ENCODE measurements at regions not wholly inside any gene's neighbourhood (a gene's known extent, or its start where the extent isn't known, plus 50 kb on each side); places are given as distances from the start of the nearest gene placed in this dataset.

DNA sequence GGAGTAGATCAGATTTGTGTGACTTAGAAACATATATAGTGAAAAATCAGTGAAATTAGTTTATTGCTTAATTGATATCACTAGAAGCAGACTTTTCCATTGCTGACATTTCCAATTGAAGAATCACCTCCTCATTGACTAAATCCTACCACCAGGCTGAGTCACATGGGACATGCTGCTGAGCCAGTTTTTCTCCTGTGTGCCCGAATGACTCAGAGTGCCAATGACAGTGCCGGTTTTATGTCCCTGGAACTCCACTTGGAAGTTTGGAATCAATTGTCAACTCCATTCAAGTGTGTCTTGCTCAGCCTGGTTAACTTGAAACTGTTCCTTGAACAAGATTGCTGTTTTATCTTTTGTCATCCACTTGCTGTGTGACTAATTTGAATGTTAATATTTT is 316.1 kb upstream of the PRDM1 start:
- in situ Hi-C loops (cut with HindIII; ENCODE audit: low pct_ligation_motif_present, low pct_unique_long_range_greater_than_20kb, low sequenced_read_pairs), result no loop called here
- no peak for DNase-seq

DNA sequence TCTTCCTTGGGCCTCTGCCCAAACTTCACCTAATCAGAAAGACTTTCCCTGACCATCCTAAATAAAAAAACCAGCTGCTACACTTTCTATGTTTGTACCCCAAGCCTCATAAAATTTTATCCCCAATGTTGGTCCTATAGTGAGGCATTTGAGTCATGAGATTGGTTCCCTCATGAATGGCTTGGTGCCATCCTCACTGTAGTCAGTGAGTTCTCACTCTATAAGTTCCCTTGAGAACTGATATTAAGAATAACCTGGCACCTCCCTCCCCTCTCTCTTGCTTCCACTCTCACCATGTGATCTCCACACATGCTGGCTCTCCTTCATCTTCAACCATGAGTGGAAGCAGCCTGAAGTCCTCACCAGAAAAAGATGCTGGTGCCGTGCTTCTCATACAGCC is 316.9 kb upstream of the PRDM1 start:
- in situ Hi-C loops (cut with HindIII; ENCODE audit: low pct_ligation_motif_present, low pct_unique_long_range_greater_than_20kb, low sequenced_read_pairs), result no loop called here
- no peak for DNase-seq

DNA sequence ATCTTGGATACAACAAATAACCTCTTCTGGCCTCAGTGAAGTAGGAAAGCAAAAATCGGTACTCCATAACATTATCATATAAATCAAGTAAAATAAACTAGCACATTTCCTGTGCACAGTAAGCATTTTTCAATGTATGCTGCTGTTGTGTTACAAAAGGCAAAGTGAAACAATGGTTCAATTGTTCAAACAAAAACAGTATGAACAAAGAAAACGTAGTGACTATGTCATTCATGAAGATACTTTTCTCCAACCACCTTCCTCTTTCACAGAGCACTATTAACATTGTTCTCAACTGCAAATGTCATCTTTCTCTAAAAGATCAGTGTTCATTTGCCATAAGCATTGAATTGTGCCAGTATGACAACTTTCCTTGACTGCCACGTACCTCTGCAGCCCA is 318.6 kb upstream of the PRDM1 start:
- in situ Hi-C loops (cut with HindIII; ENCODE audit: low pct_ligation_motif_present, low pct_unique_long_range_greater_than_20kb, low sequenced_read_pairs), result no loop called here
- no peak for DNase-seq

DNA sequence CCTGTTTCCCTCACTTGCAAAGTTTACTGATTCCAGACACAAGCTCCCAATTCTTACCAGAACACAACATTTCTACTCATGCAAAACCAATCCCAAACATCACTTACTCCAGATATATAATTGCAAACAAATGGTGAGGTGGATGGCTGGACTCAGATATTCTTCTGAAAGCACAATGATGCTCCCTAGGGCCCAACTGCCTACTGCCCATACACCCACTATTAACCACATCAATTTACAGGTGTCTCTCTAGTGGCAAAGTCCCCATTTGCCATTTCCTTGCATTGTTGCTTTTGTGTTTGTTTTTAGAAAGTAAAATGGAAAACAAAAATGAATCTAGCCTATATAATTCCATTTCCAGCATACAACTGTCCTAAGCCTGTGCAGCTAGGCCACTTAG is 320.9 kb upstream of the PRDM1 start:
- in situ Hi-C loops (cut with HindIII; ENCODE audit: low pct_ligation_motif_present, low pct_unique_long_range_greater_than_20kb, low sequenced_read_pairs), result no loop called here
- no peak for DNase-seq

DNA sequence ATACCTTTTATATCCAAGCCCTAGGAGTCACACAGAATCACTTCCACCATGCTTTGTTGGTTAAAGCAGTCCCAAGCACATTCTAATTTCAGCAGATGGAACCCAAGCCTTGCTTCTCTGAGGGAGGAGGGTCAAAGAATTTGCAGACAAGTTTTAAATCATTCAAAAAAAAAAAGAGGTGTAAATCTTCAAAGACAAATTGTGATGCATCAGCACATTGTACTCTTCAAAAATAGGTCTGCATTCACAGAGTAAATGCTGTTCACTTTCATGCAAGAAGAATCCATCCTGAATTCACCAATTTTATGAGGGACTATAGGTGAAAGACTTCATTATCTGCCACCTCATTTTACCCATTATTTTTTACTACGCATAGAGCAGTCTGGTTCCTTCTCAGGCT is 321.8 kb upstream of the PRDM1 start:
- in situ Hi-C loops (cut with HindIII; ENCODE audit: low pct_ligation_motif_present, low pct_unique_long_range_greater_than_20kb, low sequenced_read_pairs), result no loop called here
- DNase-seq, result no peak

DNA sequence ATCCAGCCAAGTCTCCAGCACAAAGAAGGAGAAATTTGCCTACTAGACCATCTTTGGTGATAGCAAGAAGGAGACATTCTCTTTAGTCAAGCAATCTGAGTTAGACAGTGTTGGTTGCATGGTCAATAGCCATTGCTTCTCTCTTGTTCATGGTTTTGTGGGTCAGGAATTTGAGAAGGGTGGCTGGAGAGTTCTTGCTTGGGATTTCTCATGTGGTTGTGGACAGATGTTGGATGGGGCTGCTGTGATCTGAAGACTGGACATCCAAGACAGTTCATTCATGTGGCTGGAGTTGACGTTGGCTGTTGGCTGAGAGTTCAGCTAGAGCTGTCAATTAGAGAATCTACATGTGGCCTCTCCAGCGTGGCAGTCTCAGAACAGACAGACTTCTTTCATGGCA is 322.3 kb upstream of the PRDM1 start:
- in situ Hi-C loops (cut with HindIII; ENCODE audit: low pct_ligation_motif_present, low pct_unique_long_range_greater_than_20kb, low sequenced_read_pairs), result no loop called here
- no peak for DNase-seq

DNA sequence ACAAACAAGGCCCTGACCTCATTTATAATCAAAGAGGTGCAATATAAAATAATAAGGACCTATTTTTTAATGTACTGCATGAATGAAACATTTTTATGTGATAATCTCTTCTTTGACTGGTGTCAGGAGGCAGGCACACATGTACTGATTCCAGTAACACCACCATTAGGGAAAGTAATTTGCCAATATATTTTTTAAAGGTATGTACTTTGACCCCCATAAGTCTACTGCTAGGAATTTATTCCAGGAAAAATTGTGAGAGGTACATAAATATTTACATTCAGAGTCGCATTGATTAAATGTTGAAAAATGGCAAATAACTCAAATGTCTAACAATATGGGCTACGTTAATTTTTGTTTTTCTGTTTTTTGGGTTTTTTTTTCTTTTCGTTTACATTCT is 325.4 kb upstream of the PRDM1 start:
- DNase-seq, result no peak

DNA sequence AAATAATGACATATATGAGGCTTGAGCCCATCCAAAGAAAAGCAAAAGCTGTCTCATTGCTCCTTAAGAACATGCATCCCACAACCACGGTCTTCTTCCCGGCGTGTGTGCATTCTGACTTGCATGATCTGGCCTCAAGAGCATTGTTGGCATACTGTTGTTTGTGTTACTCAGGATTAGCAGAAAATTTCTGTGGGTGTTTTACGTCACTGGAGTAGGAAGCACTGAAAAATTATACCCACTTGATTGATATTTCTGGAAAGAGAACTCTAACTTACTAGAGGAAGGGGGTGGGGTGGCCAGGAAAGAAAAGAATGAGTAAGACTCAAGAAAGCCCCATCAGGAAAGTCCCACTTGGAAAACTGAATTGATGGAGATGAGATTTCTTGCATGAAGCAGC is 326.2 kb upstream of the PRDM1 start:
- DNase-seq, result no peak
- in situ Hi-C loops (cut with HindIII; ENCODE audit: low pct_ligation_motif_present, low pct_unique_long_range_greater_than_20kb, low sequenced_read_pairs), result no loop called here

More for the DNA sequence above, 325.4 kb upstream of the PRDM1 start:
- in situ Hi-C loops (cut with HindIII; ENCODE audit: low pct_ligation_motif_present, low pct_unique_long_range_greater_than_20kb, low sequenced_read_pairs), result no loop called here

DNA sequence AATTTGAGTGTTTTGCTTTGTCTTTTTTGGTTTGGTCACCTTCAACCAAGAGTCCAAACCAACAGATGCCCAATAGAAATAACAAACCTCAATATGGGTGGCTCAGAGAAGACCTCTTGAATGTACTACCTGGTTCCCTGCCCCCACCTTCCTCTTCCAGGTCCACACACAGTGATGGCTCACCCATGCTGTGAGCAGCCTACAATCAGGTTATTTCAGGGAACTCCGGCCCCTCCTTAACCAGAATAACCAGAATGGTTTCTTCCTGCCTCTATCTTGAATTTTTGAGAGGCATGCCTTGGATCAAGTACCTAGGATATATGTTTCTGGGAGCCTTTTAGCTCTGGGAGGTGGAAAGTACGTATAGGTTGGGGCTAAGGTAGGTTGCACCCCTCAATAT is 327.1 kb upstream of the PRDM1 start:
- no peak for DNase-seq
- in situ Hi-C loops (cut with HindIII; ENCODE audit: low pct_ligation_motif_present, low pct_unique_long_range_greater_than_20kb, low sequenced_read_pairs), result no loop called here

DNA sequence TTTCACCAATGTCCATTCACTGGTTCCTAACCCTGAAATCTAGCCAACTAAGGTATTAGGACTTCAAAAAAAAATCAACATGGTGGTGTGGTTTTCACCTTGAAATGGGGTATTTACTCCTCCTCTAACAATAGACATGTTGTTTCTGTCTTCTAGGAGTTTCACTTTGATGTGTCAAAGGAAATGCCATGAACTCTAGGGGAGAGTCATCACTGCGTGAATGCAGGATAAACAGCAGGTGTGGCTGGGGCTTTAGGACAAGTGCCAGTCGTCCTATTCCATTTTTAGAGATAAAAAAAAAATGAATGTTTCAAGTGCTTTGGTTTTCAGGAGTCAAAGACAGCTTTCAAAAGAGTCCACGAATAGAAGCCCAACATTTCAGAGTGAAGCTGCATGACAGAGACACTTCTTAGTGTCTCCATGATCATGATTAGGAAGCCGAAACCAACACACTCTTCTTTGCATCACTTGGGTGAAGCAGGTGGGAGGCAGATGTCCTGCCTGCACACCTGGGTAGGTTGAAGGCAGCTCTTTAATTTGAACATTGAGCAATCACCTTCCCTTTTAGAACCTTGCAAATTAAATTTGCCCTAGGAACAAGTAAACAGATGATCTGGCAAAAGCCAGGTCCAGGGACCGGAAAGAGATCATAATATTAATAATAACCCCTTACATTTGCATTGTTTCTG is 328.5 kb upstream of the PRDM1 start:
- in situ Hi-C loops (cut with HindIII; ENCODE audit: low pct_ligation_motif_present, low pct_unique_long_range_greater_than_20kb, low sequenced_read_pairs), result no loop called here

DNA sequence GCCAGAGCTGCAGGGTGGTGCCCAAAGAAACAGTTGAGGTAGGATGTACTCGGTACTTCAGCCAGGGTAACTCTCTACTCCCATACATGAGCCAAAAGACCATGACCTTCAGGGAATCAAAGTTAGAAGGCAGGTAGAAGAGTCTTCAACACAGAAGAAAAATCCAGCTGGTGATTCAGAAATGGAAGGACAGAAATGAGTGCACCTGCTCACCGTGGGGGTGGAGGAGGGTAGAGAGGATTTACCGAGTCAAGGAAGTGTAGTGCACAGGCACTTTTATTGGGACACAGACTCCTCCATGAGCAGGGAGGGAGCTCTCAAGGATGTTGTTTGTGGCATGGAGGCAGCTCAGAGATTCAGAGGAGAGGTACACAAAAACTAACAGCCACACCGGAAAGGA is 330.3 kb upstream of the PRDM1 start:
- DNase-seq, result no peak
- in situ Hi-C loops (cut with HindIII; ENCODE audit: low pct_ligation_motif_present, low pct_unique_long_range_greater_than_20kb, low sequenced_read_pairs), result no loop called here

More for the DNA sequence above, 328.5 kb upstream of the PRDM1 start:
- no peak for DNase-seq

DNA sequence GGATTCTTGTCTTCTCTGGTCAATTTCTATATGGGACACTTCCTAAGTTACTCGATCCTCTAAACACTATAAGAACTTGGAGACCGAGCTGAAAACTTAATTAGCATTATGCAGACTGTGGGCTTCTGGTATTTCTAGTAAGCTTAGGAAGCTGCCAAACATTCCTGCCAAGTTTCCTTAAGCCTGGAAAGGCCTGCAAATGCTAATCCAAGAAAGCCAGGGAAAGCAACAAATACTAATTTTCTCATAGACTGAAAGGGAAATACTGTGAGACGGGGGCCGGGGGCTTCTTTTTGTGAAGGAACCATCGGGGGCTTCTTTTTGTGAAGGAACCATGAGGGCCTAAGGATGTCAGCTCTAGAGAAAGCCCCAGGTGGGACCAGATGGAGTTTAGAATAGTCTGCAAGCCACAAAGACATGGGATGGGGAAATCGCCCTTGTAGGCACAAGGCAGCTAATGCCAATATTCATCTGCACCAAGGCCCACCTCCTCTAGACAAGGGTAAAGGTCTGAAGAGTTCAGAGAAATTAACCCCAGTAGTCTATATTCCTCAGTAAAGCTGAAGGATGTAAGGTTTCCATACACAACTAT is 332.4 kb upstream of the PRDM1 start:
- in situ Hi-C loops (cut with HindIII; ENCODE audit: low pct_ligation_motif_present, low pct_unique_long_range_greater_than_20kb, low sequenced_read_pairs), result no loop called here
- no peak for DNase-seq

DNA sequence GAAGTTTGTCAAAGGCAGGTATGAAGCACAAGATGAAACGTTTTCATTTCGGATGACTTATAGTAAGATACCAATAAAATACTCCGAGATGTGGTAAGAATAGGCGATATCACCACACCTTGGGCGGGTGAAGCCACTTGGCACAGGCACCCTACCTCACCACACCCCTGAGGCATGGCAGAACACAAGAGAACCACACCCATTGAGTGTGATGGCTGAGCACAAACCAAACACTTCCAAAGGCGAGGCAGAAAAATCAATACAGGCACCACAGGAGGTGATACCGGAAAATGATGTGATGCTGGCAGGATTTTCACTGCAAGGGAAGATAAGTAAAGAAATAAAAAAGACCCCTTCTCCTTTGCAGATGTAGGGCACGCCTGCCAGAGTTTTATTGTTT is 332.9 kb upstream of the PRDM1 start:
- no peak for DNase-seq
- in situ Hi-C loops (cut with HindIII; ENCODE audit: low pct_ligation_motif_present, low pct_unique_long_range_greater_than_20kb, low sequenced_read_pairs), result no loop called here

DNA sequence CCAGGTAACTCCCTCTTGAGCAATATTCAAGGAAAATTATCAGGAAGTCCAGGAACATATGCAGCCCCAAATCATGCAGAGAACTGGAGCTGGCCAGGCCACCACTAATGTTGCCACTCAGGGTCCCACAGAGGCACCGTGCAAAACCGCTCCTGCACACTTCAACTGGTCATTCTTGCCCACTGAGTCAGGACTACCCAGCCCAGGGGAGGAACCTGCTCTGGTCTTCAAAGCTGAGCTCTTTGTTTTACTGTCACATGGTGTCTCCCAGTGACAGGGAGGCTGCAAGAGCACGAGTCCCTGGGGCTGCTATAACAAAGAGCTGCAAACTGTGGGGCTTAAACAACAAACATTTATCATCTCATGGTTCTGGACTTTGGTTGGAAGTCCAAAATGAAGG is 336.0 kb upstream of the PRDM1 start:
- in situ Hi-C loops (cut with HindIII; ENCODE audit: low pct_ligation_motif_present, low pct_unique_long_range_greater_than_20kb, low sequenced_read_pairs), result no loop called here
- no peak for DNase-seq

DNA sequence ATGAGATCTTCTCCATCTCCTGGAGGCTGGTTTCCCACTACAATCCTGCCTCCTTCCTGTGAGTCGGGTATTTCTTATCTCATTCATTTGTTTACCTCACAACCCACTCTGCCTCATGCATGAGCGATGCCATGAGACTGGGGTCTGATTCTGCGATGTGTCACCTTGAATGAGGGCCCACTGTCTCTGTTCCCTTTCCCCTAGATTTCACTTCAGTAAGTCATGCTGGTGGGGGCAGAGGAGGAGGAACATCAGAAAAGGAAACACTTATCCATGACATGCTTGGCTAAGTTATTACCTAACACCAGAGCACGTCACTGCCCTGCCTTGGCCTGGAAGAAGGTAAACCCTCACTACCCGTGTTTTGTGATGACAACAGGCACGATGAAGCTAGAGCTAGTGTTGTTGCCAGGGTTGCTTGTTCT is 337.4 kb upstream of the PRDM1 start:
- in situ Hi-C loops (cut with HindIII; ENCODE audit: low pct_ligation_motif_present, low pct_unique_long_range_greater_than_20kb, low sequenced_read_pairs), result no loop called here
- DNase-seq, result no peak

DNA sequence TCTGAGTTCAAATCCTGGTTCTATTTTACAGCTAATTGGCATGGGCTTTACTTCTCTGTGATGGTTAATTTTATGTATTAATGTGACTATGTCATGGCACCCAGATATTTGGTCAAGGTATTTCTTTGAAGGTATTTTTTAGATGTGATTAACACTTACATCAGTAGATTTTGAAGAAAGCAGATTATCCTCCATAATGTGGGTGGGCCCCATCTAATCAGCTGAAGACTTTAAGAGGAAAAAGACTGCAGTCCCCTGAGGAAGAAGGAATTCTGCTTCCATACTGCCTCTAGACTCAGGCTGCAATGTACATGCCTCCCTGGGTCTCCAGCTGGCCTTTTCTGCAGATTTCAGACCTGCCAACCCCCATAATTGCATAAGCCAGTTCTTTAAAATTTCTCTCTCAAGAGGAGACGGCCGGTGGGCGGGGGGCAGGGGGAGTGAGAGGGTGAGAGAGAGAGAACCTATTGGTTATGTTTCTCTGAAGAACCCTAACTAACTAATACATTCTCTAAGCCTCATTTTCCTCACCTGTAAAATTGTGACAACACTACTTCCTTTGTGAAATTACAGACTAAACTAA is 338.2 kb upstream of the PRDM1 start:
- in situ Hi-C loops (cut with HindIII; ENCODE audit: low pct_ligation_motif_present, low pct_unique_long_range_greater_than_20kb, low sequenced_read_pairs), result no loop called here

DNA sequence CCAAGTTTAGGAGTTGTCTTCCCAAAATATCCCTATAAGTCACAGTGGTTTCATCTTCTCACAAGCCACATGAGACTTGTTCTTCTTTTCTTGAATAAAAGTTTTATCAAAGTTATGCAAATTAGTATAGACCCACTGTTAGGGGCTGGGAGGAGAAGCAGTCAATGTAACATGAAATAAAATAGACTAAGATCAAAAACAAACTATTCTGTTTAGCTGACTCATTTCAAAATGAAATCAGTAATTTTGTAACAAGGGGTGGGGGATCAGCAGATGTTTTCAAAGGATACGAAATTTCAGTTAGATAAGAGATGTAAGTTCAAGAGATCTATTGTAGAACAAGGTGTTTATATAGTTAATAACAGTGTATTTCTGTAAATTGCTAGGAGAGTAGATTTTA is 339.6 kb upstream of the PRDM1 start:
- DNase-seq, result no peak
- in situ Hi-C loops (cut with HindIII; ENCODE audit: low pct_ligation_motif_present, low pct_unique_long_range_greater_than_20kb, low sequenced_read_pairs), result no loop called here

More for the DNA sequence above, 338.2 kb upstream of the PRDM1 start:
- DNase-seq, result no peak

DNA sequence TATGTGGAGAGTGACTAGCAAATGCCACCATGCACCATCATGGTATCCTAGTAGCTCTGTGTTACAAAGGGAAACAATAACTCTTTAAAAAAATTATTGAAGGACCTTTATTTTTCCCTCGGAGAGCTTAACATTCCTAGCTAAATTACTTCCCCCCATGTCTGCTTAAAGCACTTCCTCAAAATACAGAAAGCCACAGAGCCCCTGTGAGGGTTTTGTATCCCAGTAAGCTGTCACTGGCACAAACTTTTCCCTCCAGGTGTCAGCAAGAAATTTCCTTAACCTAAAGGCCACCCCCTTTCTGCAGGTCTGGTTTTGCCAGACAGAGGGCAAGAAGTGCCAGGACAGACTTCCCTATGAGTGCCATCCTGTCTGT is 340.0 kb upstream of the PRDM1 start:
- in situ Hi-C loops (cut with HindIII; ENCODE audit: low pct_ligation_motif_present, low pct_unique_long_range_greater_than_20kb, low sequenced_read_pairs), result no loop called here
- DNase-seq, result no peak

DNA sequence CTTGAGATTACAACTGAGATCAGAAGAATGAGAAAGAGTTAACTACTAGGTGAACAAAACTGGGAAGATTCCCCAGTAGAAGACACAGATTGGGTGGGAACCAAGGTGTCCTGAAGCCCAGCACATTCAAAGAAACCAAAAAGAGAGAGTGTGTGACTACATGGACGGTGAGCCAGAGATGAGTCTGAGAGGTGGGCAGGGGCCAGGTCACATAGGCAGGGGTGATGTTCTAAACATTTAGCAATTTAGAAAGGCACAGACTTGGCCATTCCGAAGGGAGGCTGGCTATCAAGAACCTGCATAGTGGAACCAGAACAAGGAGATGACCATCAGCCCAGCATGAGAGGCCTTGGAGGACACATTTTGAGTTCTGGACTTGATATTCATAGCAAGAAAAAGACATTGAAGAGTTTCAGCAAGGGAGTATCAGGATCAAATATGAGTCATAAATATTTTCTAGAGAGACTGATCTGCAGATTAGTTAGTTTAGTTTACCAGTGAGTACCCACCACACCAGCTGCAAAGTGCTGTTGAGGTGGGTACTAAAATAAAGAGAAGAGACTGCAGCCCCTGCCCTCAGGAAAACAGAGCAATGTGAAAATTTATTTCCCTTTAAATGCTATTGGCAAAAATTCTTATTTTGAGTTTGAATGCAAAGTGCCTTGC is 340.5 kb upstream of the PRDM1 start:
- in situ Hi-C loops (cut with HindIII; ENCODE audit: low pct_ligation_motif_present, low pct_unique_long_range_greater_than_20kb, low sequenced_read_pairs), result no loop called here
- no peak for DNase-seq

DNA sequence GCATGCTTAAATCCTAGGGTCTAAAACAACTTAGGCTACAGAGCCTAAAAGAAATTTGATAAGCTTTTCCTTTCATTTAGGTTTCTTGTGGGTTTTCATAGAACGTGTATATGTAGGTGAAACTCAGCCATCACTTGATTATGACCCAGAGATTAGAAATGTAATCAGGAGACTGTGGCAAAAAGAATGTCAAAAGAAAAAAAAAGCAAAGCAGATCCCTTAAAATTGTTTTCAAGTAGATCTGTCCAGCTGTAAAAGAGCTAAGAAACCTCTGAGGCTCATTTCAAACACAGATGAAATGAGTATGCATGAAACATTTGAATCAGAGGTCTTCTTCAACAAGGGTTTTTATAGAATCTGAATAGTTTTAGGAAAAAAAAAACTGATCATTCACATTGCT is 341.3 kb upstream of the PRDM1 start:
- in situ Hi-C loops (cut with HindIII; ENCODE audit: low pct_ligation_motif_present, low pct_unique_long_range_greater_than_20kb, low sequenced_read_pairs), result no loop called here
- no peak for DNase-seq
